ENCODE measurements at regions not wholly inside any gene's neighbourhood (a gene's known extent, or its start where the extent isn't known, plus 50 kb on each side); places are given as distances from the start of the nearest gene placed in this dataset.

- Histone ChIP-seq H3K4me1 (no peaks in the 10 kb centered on the region), H3K36me3 (no peaks in the 10 kb centered on the region), H4K20me1 (no peaks in the 10 kb centered on the region), H3K9ac (no peak overlapping the region), H3K4me2 (no peak overlapping the region), H3K27ac (no peak overlapping the region), H3K9me3 (replicated peaks in 1 of 11) (no peaks in the 10 kb centered on the region), H3K4me3 (no peak overlapping the region), H3K27me3 (no peaks in the 10 kb centered on the region)
- TF ChIP-seq Cebpa-rat (IDR thresholded peaks at IDR 0.05) = no peak
Measured at GRCh38 chr9:29685531-29685930, 2112.2 kb upstream of the C9orf72 start.

- Histone ChIP-seq H3K4me3 (no peak overlapping the region), H3K4me2 (no peak overlapping the region), H3K27me3 (no peaks in the 10 kb centered on the region), H3K9ac (no peak overlapping the region), H3K9me3 (replicated peaks in 1 of 11) (peaks cover 0 to 3% (median 0%) of the 10 kb centered on the region in 11 experiments; a peak in 1 of 22 replicates), H3K27ac (no peak overlapping the region), H3K4me1 (no peaks in the 10 kb centered on the region), H4K20me1 (no peaks in the 10 kb centered on the region), H3K36me3 (no peaks in the 10 kb centered on the region)
- TF ChIP-seq Cebpa-rat (IDR thresholded peaks at IDR 0.05) = no peak
Measured at GRCh38 chr9:29691145-29691544, 2117.9 kb upstream of the C9orf72 start.

GRCh38 chr9:29691758-29692407 lies 2118.6 kb upstream of the C9orf72 start:
- Histone ChIP-seq H4K20me1 (no peaks in the 10 kb centered on the region), H3K27ac (no peak overlapping the region), H3K9ac (no peak overlapping the region), H3K36me3 (no peaks in the 10 kb centered on the region), H3K27me3 (no peaks in the 10 kb centered on the region), H3K9me3 (replicated peaks in 1 of 11) (peaks cover 0 to 3% (median 0%) of the 10 kb centered on the region in 11 experiments; a peak in 1 of 22 replicates), H3K4me3 (no peak overlapping the region), H3K4me2 (no peak overlapping the region), H3K4me1 (no peaks in the 10 kb centered on the region)
- no peak for TF ChIP-seq Cebpa-rat (IDR thresholded peaks at IDR 0.05)

DNA sequence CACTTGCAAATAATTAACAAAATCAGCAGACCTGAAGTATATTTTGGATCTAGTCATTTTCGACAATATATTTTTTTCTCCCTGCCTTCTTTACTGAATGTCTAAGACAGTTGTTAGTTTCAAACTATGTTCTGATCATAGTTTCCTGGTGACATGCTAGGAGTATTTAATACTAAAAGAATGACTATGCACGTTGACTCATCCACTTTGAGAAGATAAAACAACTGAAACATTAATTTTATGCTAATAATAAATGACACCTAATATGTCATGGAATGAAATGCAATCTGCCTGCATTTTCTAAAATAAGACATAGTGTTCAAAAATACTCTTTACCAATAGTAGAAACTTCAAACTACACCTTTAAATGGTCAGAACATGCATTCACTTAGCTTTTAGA lies 2123.7 kb upstream of the C9orf72 start:
- no peak for TF ChIP-seq Cebpa-rat (IDR thresholded peaks at IDR 0.05)
- H3K27me3 ChIP-seq = no peaks in the 10 kb centered on the region
- H3K4me2 ChIP-seq = no peak overlapping the region
- no peak overlapping the region for H3K9ac ChIP-seq
- H3K4me1 ChIP-seq = no peaks in the 10 kb centered on the region
- H3K9me3 ChIP-seq (replicated peaks in 1 of 11) = peaks cover 0 to 3% (median 0%) of the 10 kb centered on the region in 11 experiments; a peak in 1 of 22 replicates
- H4K20me1 ChIP-seq = no peaks in the 10 kb centered on the region
- H3K36me3 ChIP-seq = no peaks in the 10 kb centered on the region
- H3K27ac ChIP-seq = no peak overlapping the region
- H3K4me3 ChIP-seq = no peak overlapping the region

- H3K27me3 ChIP-seq = no peaks in the 10 kb centered on the region
- no peaks in the 10 kb centered on the region for H4K20me1 ChIP-seq
- H3K27ac ChIP-seq = no peak overlapping the region
- TF ChIP-seq Cebpa-rat (IDR thresholded peaks at IDR 0.05) = no peak
- H3K4me1 ChIP-seq = no peaks in the 10 kb centered on the region
- no peak overlapping the region for H3K4me2 ChIP-seq
- no peak overlapping the region for H3K9ac ChIP-seq
- no peaks in the 10 kb centered on the region for H3K9me3 ChIP-seq (replicated peaks in 1 of 11)
- H3K36me3 ChIP-seq = no peaks in the 10 kb centered on the region
- H3K4me3 ChIP-seq = no peak overlapping the region
Measured at GRCh38 chr9:29701559-29701958, 2128.3 kb upstream of the C9orf72 start.

DNA sequence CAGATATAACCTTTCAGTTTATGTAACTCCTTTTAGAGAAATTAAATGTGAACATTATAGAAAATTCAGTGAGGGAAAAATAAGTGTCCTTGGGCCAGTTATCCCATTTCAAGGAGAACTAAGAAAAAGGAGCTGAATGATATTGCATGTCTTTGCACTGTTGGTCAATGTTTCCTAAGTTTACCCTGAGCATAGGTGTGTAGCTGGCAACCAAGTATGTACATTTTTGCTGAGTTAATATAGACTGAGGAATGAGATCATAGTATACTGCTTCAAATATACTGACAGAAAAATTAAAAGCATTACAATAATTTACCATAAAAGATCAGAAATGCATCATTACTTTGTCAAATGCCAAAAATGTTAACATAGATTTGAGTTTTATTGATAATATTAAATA lies 2128.7 kb upstream of the C9orf72 start:
- H3K27me3 ChIP-seq = no peaks in the 10 kb centered on the region
- H3K4me1 ChIP-seq = no peaks in the 10 kb centered on the region
- no peak overlapping the region for H3K27ac ChIP-seq
- H3K4me3 ChIP-seq = no peak overlapping the region
- H3K4me2 ChIP-seq = no peak overlapping the region
- H4K20me1 ChIP-seq = no peaks in the 10 kb centered on the region
- H3K36me3 ChIP-seq = no peaks in the 10 kb centered on the region
- H3K9ac ChIP-seq = no peak overlapping the region
- no peak for TF ChIP-seq Cebpa-rat (IDR thresholded peaks at IDR 0.05)
- H3K9me3 ChIP-seq (replicated peaks in 1 of 11) = no peaks in the 10 kb centered on the region

GRCh38 chr9:29714860-29715259 lies 2141.6 kb upstream of the C9orf72 start:
- Histone ChIP-seq H3K27me3 (no peaks in the 10 kb centered on the region), H3K36me3 (no peaks in the 10 kb centered on the region), H3K4me2 (no peak overlapping the region), H3K27ac (no peak overlapping the region), H3K4me1 (no peaks in the 10 kb centered on the region), H3K4me3 (no peak overlapping the region), H3K9me3 (replicated peaks in 1 of 11) (no peaks in the 10 kb centered on the region), H4K20me1 (no peaks in the 10 kb centered on the region), H3K9ac (no peak overlapping the region)
- no peak for TF ChIP-seq Cebpa-rat (IDR thresholded peaks at IDR 0.05)

DNA sequence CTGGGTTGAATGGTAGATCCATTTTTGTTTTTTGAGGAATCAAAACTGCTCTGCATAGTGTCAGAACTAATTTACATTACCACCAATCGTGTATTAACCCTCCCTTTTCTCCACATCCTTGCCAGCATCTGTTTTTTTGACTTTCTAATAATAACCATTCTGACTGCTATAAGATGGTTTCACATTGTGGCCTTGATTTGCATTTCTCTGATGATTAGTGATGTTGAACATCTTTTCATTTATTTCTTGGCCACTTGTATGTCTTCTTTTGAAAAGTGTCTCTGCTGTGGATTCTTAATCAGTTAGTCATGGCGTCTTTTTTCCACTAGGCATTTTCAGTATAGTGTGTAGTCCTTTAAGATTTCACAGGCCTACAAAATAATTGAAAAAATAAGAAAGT lies 2144.3 kb upstream of the C9orf72 start:
- no peaks in the 10 kb centered on the region for H3K36me3 ChIP-seq
- H3K9ac ChIP-seq = no peak overlapping the region
- no peak for TF ChIP-seq Cebpa-rat (IDR thresholded peaks at IDR 0.05)
- H4K20me1 ChIP-seq = no peaks in the 10 kb centered on the region
- H3K27me3 ChIP-seq = no peaks in the 10 kb centered on the region
- 0 out of 22 replicates have a peak overlapping the region, but pooled peaks of 1 of the 11 experiments have one; percentile 2 for H3K4me2 ChIP-seq
- H3K4me3 ChIP-seq = no peak overlapping the region
- H3K27ac ChIP-seq = no peak overlapping the region
- H3K9me3 ChIP-seq (replicated peaks in 1 of 11) = no peaks in the 10 kb centered on the region
- H3K4me1 ChIP-seq = no peaks in the 10 kb centered on the region

- no peak for TF ChIP-seq Cebpa-rat (IDR thresholded peaks at IDR 0.05)
- Histone ChIP-seq H3K36me3 (no peaks in the 10 kb centered on the region), H3K4me3 (no peak overlapping the region), H3K9me3 (replicated peaks in 1 of 11) (peaks cover 0 to 14% (median 3%) of the 10 kb centered on the region in 11 experiments; a peak in 5 of 22 replicates), H4K20me1 (no peaks in the 10 kb centered on the region), H3K4me1 (no peaks in the 10 kb centered on the region), H3K27me3 (no peaks in the 10 kb centered on the region), H3K9ac (no peak overlapping the region), H3K4me2 (no peak overlapping the region), H3K27ac (no peak overlapping the region)
Measured at GRCh38 chr9:29730163-29730562, 2156.9 kb upstream of the C9orf72 start.

GRCh38 chr9:29740518-29740917 lies 2167.2 kb upstream of the C9orf72 start:
- Histone ChIP-seq H4K20me1 (no peaks in the 10 kb centered on the region), H3K4me1 (no peaks in the 10 kb centered on the region), H3K4me2 (no peak overlapping the region), H3K27me3 (no peaks in the 10 kb centered on the region), H3K27ac (no peak overlapping the region), H3K9ac (no peak overlapping the region), H3K9me3 (replicated peaks in 1 of 11) (0 out of 22 replicates have a peak, but pooled peaks cover 0 to 4% (median 0%) of the 10 kb centered on the region in 11 experiments), H3K4me3 (no peak overlapping the region), H3K36me3 (no peaks in the 10 kb centered on the region)
- TF ChIP-seq Cebpa-rat (IDR thresholded peaks at IDR 0.05) = no peak
